ENCODE measurements at regions not wholly inside any gene's neighbourhood (a gene's known extent, or its start where the extent isn't known, plus 50 kb on each side); places are given as distances from the start of the nearest gene placed in this dataset.

DNA sequence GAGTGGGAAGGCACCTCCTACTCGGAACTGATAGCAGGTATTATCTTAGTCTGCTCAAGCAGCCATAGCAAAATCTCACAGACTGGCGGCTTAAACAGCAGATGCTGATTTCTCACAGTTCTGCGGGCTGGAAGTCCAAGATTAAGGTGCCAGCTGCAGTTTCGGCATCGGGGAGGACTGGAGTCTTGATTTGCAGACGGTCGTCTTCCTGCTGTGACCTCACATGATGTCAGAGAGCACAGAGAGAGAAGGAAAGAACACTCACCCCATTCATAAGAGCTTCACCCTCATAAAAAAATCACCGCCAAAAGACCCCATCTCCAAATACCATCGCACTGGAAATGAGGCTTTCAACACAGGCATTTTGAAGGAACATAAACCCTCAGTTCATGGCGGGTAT lies 216.5 kb upstream of the PITRM1 start:
- Histone ChIP-seq H3K4me1 (no peaks in the 10 kb centered on the region), H3K36me3 (no peaks in the 10 kb centered on the region), H3K4me3 (no peak overlapping the region), H3K9me3 (peaks cover 6 to 10% of the 10 kb centered on the region in 2 donors), H3K27me3 (no peaks in the 10 kb centered on the region), H3K27ac (no peak overlapping the region)
- in situ Hi-C loops (cut with MboI; ENCODE audit: low pct_ligation_motif_present in 1 of 4, low pct_unique_long_range_greater_than_20kb in 1 of 4, low sequenced_read_pairs in 3 of 4) = no loop called here
- TF ChIP-seq EP300 (IDR thresholded peaks at IDR 0.05; ENCODE audit: low read depth) (no peak), POLR2A (IDR thresholded peaks at IDR 0.05) (no peak), POLR2AphosphoS5 (IDR thresholded peaks at IDR 0.05) (no peak)
- TF ChIP-seq, protein P1, sequence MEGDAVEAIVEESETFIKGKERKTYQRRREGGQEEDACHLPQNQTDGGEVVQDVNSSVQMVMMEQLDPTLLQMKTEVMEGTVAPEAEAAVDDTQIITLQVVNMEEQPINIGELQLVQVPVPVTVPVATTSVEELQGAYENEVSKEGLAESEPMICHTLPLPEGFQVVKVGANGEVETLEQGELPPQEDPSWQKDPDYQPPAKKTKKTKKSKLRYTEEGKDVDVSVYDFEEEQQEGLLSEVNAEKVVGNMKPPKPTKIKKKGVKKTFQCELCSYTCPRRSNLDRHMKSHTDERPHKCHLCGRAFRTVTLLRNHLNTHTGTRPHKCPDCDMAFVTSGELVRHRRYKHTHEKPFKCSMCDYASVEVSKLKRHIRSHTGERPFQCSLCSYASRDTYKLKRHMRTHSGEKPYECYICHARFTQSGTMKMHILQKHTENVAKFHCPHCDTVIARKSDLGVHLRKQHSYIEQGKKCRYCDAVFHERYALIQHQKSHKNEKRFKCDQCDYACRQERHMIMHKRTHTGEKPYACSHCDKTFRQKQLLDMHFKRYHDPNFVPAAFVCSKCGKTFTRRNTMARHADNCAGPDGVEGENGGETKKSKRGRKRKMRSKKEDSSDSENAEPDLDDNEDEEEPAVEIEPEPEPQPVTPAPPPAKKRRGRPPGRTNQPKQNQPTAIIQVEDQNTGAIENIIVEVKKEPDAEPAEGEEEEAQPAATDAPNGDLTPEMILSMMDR (IDR thresholded peaks at IDR 0.05) = no peak
- intact Hi-C loops (cut with DNase I; ENCODE audit: low total_unique reads) = no loop called here
- WGBS, 2 donors (ENCODE audit: low coverage in 1 of 2) = 70 to 80% methylated on average over 9 to 10 of the region's 10 CpGs
- DNase-seq = no peak

DNA sequence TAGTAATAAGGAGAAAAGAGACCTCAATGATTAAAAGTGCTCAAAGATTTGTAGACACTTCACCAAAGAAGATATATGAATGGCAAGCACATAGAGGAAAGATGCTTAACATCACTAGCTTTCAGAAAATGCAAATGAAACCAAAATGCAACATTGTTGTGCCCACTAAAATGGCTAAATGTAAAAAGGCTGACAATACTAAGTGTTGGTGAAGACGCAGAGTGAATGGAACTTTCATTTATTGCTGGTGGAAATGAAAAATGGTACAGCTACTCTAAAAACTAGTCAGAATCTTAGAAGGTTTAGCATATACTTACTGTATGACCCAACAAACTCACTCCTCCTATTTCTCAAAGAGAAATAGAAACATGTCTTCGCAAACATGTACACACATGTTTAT lies 212.9 kb upstream of the PITRM1 start:
- no peak for TF ChIP-seq POLR2A (IDR thresholded peaks at IDR 0.05)
- no peak for TF ChIP-seq POLR2AphosphoS5 (IDR thresholded peaks at IDR 0.05)
- Histone ChIP-seq H3K27ac (no peak overlapping the region), H3K4me1 (no peaks in the 10 kb centered on the region), H3K4me3 (no peak overlapping the region), H3K27me3 (no peaks in the 10 kb centered on the region), H3K36me3 (no peaks in the 10 kb centered on the region), H3K9me3 (peaks cover 6 to 10% of the 10 kb centered on the region in 2 donors)
- 93 to 95% methylated on average over 2 of the region's 2 CpGs for WGBS, 2 donors (ENCODE audit: low coverage in 1 of 2)
- intact Hi-C loops (cut with DNase I; ENCODE audit: low total_unique reads) = no loop called here
- in situ Hi-C loops (cut with MboI; ENCODE audit: low pct_ligation_motif_present in 1 of 4, low pct_unique_long_range_greater_than_20kb in 1 of 4, low sequenced_read_pairs in 3 of 4) = no loop called here
- no peak for DNase-seq

DNA sequence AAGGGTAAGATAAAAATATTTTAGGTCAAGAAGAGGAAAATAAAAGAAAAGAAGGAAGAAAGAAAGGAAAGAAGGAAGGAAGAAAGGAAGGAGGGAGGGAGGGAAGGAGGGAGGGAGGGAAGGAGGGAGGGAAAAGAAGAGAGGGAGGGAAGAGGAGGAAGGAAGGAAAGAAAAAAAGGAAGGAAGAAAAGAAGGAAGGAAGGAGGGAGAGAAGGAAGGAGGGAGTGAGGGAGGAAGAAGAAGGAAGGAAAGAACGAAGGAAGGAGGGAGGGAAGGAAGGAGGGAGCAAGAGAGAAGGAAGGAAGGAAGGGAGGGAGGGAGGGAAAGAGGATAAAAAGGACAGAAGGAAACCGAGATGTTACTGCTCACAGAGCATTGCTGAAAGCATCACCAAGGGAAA lies 209.5 kb upstream of the PITRM1 start:
- intact Hi-C loops (cut with DNase I; ENCODE audit: low total_unique reads) = no loop called here
- no peaks in the 10 kb centered on the region for H3K27me3 ChIP-seq
- H3K9me3 ChIP-seq = peaks cover 6 to 10% of the 10 kb centered on the region in 2 donors
- H3K36me3 ChIP-seq = no peaks in the 10 kb centered on the region
- no peak overlapping the region for H3K27ac ChIP-seq
- TF ChIP-seq, protein P1 (IDR thresholded peaks at IDR 0.05) = no peak
- TF ChIP-seq POLR2AphosphoS5 (IDR thresholded peaks at IDR 0.05) (no peak), POLR2A (IDR thresholded peaks at IDR 0.05) (no peak), EP300 (IDR thresholded peaks at IDR 0.05; ENCODE audit: low read depth) (no peak)
- in situ Hi-C loops (cut with MboI; ENCODE audit: low pct_ligation_motif_present in 1 of 4, low pct_unique_long_range_greater_than_20kb in 1 of 4, low sequenced_read_pairs in 3 of 4) = no loop called here
- H3K4me1 ChIP-seq = no peaks in the 10 kb centered on the region
- 75 to 77% methylated on average over 2 of the region's 2 CpGs for WGBS, 2 donors (ENCODE audit: low coverage in 1 of 2)
- H3K4me3 ChIP-seq = no peak overlapping the region
- DNase-seq = no peak

DNA sequence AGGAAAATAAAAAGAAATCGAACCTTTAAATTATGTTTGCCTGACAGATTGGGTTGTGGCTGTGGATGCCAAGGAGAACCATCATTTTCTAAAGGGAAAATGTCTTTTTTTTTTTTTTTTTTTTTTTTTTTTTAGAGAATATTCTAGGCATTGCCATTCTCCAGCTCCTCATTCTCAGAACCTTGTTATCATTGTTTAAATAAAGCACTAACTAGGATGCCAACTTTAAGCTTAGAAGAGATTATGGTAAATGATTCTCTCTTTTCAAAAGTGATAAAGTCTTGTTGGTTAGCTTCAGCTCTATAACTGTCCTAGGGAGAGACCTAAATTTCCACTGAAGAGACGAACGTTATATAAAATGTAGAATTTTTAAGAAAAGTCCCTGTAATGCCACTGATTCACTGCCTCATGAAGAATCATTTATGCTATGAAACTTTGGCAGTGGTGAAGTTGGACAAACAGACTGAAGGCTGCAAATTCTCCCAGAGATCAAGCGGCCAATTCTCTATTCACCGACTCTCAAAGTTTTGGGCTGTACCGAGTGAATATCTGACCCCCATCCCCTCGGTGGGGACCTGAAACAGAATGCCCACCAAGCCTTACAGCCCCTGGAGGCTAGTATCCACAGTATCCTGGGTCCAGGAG lies 207.9 kb upstream of the PITRM1 start:
- H3K4me3 ChIP-seq = no peak overlapping the region
- no peak overlapping the region for H3K27ac ChIP-seq
- intact Hi-C loops (cut with DNase I; ENCODE audit: low total_unique reads) = no loop called here
- no peaks in the 10 kb centered on the region for H3K27me3 ChIP-seq
- H3K9me3 ChIP-seq = peaks cover 5% of the 10 kb centered on the region in 2 donors
- DNase-seq = no peak
- 87 to 90% methylated on average over 3 to 7 of the region's 7 CpGs for WGBS, 2 donors (ENCODE audit: low coverage in 1 of 2)
- in situ Hi-C loops (cut with MboI; ENCODE audit: low pct_ligation_motif_present in 1 of 4, low pct_unique_long_range_greater_than_20kb in 1 of 4, low sequenced_read_pairs in 3 of 4) = no loop called here
- TF ChIP-seq POLR2AphosphoS5 (IDR thresholded peaks at IDR 0.05) (no peak), EP300 (IDR thresholded peaks at IDR 0.05; ENCODE audit: low read depth) (no peak), POLR2A (IDR thresholded peaks at IDR 0.05) (no peak)
- TF ChIP-seq, protein P1 (IDR thresholded peaks at IDR 0.05) = no peak
- no peaks in the 10 kb centered on the region for H3K36me3 ChIP-seq
- no peaks in the 10 kb centered on the region for H3K4me1 ChIP-seq

DNA sequence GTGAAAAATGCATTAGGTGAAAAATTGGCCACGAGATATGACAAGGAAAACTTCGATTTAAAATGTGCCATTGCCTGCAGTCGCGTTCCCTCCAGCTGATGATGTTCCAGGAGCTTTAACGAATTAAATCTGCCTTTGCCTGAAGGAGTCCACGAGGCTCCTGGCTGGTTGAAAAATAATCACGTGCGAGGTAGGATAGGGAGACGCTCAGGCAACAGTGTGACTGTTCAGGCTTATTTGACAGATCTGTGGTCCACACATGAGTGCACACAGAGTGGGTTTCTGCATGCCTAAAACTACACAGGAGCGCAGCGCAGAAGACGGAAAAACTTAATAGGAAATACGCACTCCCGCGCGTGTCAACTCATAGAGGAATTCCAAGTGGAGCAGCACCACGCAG lies 204.0 kb upstream of the PITRM1 start:
- DNase-seq = no peak
- H3K36me3 ChIP-seq = no peaks in the 10 kb centered on the region
- no peaks in the 10 kb centered on the region for H3K9me3 ChIP-seq
- H3K4me3 ChIP-seq = no peak overlapping the region
- intact Hi-C loops (cut with DNase I; ENCODE audit: low total_unique reads) = no loop called here
- in situ Hi-C loops (cut with MboI; ENCODE audit: low pct_ligation_motif_present in 1 of 4, low pct_unique_long_range_greater_than_20kb in 1 of 4, low sequenced_read_pairs in 3 of 4) = no loop called here
- H3K27me3 ChIP-seq = no peaks in the 10 kb centered on the region
- no peak for TF ChIP-seq POLR2AphosphoS5 (IDR thresholded peaks at IDR 0.05)
- TF ChIP-seq, protein P1 (IDR thresholded peaks at IDR 0.05) = no peak
- no peak for TF ChIP-seq POLR2A (IDR thresholded peaks at IDR 0.05)
- TF ChIP-seq EP300 (IDR thresholded peaks at IDR 0.05; ENCODE audit: low read depth) = no peak
- WGBS, 2 donors (ENCODE audit: low coverage in 1 of 2) = 92 to 96% methylated on average over 13 to 17 of the region's 17 CpGs
- no peak overlapping the region for H3K27ac ChIP-seq
- H3K4me1 ChIP-seq = peaks cover 0 to 7% (median 2%) of the 10 kb centered on the region in 4 donors

Data from transverse colon (tissue), 4 donors.